Kidney glomerular epithelial cell (primary cell): ENCODE measurements at regions not wholly inside any gene's neighbourhood (a gene's known extent, or its start where the extent isn't known, plus 50 kb on each side); places are given as distances from the start of the nearest gene placed in this dataset.
A peak's percentile ranks its signal among the peaks of the same experiment; 100 is the strongest.

Experiments
- DNase-seq: peaks from one replicate; lab custom pipeline; 2025; lab: John Stamatoyannopoulos, UW

DNA sequence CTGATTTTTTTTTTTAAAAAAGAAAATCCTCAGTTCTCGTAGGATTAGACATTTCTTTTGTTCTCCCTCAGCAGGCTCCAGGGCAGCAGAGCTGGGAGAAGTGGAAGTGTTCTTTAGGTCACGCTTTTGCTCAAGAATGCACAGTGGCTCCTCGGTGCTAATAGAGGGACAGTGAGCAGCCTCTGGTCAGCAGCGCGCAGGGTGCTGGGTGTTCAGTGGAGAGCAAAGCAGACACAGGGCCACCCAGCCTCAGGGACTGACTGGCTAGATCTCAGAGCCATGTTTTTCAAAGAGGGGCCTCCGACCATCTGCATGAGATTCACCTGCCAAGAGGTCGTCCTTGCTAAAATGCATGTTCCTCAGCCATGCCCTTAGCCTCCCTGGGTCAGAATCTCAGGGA is 218.8 kb downstream of the HAUS1 start:
- DNase-seq = no peak

DNA sequence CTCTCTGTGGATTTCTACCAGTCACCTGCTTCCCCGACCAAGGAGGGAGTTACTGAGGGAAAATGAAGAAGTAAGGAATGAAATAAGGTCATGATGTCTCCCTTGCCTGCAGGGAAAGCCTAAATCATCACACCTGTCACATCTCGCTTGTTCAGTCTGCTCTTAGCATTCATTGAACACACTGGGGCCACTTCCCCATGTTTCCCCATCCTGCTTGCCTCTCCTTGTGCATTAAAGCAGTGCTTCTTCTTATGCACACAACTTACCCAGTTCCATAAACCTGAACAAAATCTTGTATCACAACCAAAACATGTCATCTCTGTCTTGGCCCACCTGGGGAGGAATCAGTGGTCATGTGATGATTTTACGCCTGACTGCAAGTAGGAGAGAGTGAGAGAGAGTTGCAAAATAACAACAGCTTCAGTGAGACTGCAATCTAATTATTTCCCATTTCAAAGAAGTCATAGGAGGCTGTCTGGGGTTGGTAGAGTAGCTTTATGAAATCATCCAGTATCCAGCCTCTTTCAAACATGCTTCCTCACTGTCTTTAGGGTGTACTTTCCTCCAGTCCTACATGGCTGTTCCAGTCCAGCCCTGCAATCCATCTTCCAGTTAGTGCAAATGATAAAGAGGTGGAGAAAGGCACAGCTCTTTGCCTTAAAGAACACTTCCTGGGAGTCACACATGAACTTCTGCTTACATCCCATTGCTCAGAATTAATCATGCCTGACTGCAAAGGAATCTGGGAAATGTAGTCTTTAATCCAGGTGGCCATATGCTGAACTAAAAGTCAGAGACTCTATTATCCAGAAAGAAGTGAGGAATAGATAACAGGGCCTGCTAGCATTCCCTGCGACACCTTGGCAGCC is 220.1 kb downstream of the HAUS1 start:
- peak; percentile 90 for DNase-seq

- DNase-seq = no peak
These were observed 221.7 kb downstream of the HAUS1 start for GRCh38 chr18:46325895-46326294.

- DNase-seq = no peak
These were observed 225.6 kb downstream of the HAUS1 start for GRCh38 chr18:46329736-46330246.

GRCh38 chr18:46331316-46331715 is 227.1 kb downstream of the HAUS1 start:
- DNase-seq = no peak

GRCh38 chr18:46332286-46332801 is 228.2 kb downstream of the HAUS1 start:
- DNase-seq = no peak

DNA sequence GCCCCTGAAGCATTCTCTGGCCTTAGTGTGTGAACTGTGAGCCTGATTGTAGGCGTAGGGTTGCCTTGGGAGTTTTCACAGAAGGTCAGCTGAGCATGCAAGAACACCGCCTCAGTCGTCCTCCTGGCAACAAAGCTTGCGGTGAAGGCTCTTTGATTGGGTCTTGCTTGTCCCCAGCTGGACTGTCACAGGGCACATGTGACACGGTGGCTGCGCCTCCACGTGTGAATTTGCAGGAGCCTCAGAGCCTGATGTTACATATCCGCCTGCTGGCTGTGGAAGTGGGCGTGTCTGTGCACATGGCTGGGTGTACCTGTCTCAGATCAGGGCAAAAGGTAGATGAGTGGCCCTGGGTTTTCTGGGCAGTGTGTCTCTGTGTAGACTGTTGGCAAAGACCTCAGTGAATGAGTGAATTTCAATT is 228.7 kb downstream of the HAUS1 start:
- no peak for DNase-seq

- no peak for DNase-seq
These were observed 229.4 kb downstream of the HAUS1 start for GRCh38 chr18:46333431-46334135.

DNA sequence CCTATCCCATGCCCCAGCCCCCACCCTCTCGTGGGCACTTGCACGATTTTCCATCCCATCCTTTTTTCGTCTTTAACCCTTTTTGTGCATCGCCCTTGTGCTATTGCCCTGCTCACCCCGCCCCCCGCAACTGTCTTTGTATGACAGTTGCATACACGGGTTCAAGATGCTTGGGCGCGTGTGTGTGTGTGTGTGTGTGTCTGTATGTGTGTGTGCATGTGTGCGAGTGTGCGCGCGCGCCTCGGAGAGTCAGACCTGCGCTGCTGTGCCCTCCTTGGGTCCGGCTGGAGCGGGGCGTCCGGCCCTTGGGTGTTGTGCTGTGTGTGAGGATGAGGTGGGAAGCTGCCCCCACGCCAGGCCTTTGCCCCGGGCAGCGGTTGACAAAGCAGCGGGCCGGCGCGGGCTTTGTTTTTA is 230.7 kb downstream of the HAUS1 start:
- no peak for DNase-seq

DNA sequence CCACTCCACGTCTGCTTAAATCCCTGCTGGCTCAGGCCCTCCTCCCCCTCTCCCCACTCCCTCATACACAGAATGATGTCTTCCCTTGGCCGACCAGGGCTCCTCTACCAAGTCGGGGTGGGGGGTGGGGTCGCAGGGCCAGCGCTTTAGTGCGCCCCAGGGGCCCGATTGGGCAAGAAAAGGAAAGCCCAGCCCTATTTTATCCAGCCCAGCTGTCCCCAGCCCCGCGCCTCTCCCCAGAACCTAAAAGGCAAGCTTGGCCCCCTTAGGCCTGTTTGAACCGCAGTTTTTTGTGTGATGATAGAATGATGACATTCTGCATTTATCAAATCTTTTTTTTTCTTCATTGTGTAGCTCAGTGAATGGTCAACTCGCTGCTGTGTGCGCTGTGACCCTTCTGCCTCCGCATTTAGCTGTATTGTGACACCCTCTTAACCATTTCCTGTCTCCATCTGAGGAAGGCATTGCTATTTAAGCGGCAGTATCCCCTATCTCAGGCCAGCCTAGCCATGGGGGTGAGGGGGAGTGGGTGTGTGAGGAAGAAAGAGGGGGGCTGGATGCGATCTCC is 231.4 kb downstream of the HAUS1 start:
- DNase-seq = no peak

GRCh38 chr18:46336278-46337111 is 232.3 kb downstream of the HAUS1 start:
- no peak for DNase-seq

- no peak for DNase-seq
These were observed 233.1 kb downstream of the HAUS1 start for GRCh38 chr18:46337271-46337670.

GRCh38 chr18:46338205-46338604 is 234.0 kb downstream of the HAUS1 start:
- DNase-seq = no peak

- DNase-seq = no peak
These were observed 234.6 kb downstream of the HAUS1 start for GRCh38 chr18:46338766-46339165.

- no peak for DNase-seq
These were observed 236.5 kb downstream of the HAUS1 start for GRCh38 chr18:46340716-46341115.

- DNase-seq = no peak
These were observed 237.9 kb downstream of the HAUS1 start for GRCh38 chr18:46341986-46342525.

DNA sequence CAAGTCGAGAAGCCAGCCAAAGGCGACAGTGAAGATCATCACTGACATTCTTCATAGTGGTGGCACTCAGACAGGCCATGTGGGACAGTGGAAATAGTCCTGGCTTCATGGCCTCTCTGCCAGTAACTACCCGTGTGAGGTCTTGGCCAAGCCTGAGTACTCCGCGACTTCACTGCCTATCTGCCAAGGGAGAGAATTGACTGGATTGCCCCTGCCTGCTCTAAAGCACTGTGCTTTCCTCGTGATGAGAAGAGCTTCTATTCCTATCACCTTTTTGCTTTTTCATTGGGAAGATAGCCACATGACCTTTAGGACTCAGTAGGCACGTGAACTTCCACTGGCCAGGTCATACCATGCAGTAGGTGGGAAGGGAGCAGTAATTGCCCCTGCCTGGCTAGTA is 239.3 kb downstream of the HAUS1 start:
- no peak for DNase-seq

GRCh38 chr18:46343931-46344372 is 239.8 kb downstream of the HAUS1 start:
- DNase-seq = no peak

DNA sequence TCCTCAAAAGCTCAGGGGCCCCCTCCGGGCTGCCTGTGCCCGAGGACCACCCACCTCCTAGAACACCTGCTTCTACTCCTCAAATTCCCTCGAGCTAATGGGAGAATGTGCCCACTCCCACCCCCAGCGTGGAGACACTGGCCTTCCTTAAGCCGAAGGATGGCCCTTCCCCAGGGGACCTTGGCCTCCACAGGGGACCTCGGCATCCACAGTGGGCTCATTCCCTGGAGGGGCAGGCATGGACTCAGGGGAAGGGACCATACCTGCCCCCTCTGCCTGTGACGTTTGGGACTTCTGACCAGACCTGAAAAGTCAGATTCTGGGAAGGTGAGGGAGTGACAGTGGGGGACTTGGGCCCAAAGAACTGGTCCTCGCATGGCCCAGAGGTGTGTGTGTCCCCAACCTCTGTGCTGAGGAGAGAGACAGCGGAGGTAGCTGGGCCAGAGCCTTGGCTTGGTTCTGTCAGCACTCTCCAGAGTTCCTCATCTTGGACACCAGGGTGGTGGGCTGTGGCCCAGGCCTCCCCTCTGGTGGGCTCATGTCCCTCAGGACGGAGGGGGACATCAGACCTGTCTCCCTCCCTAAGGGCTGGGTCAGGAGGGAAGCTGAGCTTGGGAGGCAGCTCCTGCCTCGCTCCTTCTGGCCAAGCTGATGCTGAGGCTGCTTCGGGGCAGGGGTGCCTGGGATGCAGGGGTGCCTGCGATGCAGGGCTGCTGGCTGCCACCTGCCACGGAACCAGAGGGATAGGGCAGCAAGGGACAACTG is 240.4 kb downstream of the HAUS1 start:
- DNase-seq = no peak

GRCh38 chr18:46345181-46345465 is 240.9 kb downstream of the HAUS1 start:
- no peak for DNase-seq

GRCh38 chr18:46346213-46346612 is 242.0 kb downstream of the HAUS1 start:
- DNase-seq = no peak
